ENCODE measurements at regions not wholly inside any gene's neighbourhood (a gene's known extent, or its start where the extent isn't known, plus 50 kb on each side); places are given as distances from the start of the nearest gene placed in this dataset.
"Not testable (repeated sequence)": the region's sequence is repeated elsewhere in the genome, so short reads cannot be mapped to it uniquely, and the experiment has no call there.

DNA sequence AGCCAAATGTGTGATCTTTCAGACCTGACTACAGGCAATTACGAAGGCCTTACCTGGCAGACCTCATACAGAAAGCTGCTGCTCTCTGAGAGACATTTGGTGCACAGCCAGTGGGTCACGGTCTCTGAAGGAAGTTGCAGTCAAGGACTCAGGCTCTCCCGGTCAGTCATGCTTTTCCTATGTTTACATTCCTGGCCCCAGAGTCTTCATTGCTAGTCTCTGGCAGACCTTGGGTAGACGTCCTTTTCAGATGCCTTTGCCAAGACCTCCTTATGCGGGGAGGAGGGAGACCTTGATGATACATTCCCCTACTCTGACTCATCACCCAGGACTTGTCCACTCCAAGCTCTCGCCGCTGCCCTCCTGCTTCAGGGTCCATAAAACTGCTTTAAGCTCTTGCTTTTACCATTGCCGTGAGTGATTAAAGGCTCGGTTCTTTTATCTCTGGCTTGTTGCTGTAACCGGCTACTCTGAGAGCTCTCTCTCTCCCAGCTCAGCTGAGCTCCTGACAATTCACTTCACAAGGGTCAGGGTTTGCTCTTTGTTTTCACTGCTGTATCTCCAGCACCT lies 62.0 kb upstream of the SLC35F5 start:
- no peaks in the 10 kb centered on the region for H3K9me3 Mint-ChIP-seq
- CTCF ChIA-PET = no interaction called here

GRCh38 chr2:113813396-113813795 lies 57.0 kb upstream of the SLC35F5 start:
- H3K4me3 Mint-ChIP-seq; POLR2A ChIA-PET; CTCF ChIA-PET; H3K27me3 Mint-ChIP-seq; H3K27ac Mint-ChIP-seq; DNase-seq; H3K4me1 Mint-ChIP-seq; H3K9me3 Mint-ChIP-seq; H3K36me3 Mint-ChIP-seq (ENCODE audit: low read depth): not testable (repeated sequence)

More for the DNA sequence above, 62.0 kb upstream of the SLC35F5 start:
- DNase-seq = no peak
- Mint-ChIP-seq H3K27ac (no peak overlapping the region), H3K4me3 (no peak overlapping the region), H3K4me1 (no peaks in the 10 kb centered on the region), H3K27me3 (no peaks in the 10 kb centered on the region), H3K36me3 (ENCODE audit: low read depth) (no peaks in the 10 kb centered on the region)
- POLR2A ChIA-PET = no interaction called here

GRCh38 chr2:113812204-113812603 lies 55.8 kb upstream of the SLC35F5 start:
- no peak overlapping the region for H3K27ac Mint-ChIP-seq
- H3K9me3 Mint-ChIP-seq = no peaks in the 10 kb centered on the region
- no peak for DNase-seq
- H3K27me3 Mint-ChIP-seq = peaks cover 2% of the 10 kb centered on the region
- H3K36me3 Mint-ChIP-seq (ENCODE audit: low read depth) = no peaks in the 10 kb centered on the region
- H3K4me3 Mint-ChIP-seq = no peak overlapping the region
- no peaks in the 10 kb centered on the region for H3K4me1 Mint-ChIP-seq
- POLR2A ChIA-PET = no interaction called here
- CTCF ChIA-PET = no interaction called here

GRCh38 chr2:113809076-113809736 lies 52.8 kb upstream of the SLC35F5 start:
- peaks cover 2% of the 10 kb centered on the region for H3K27me3 Mint-ChIP-seq
- ChIA-PET CTCF (interaction anchor here (1.1 kb wide), 1 partner anchor 170 kb away, joined by 3 read pairs; no protein-coding TSS in a partner anchor), POLR2A (no interaction called here)
- no peak for DNase-seq
- H3K4me3 Mint-ChIP-seq = no peak overlapping the region
- no peaks in the 10 kb centered on the region for H3K9me3 Mint-ChIP-seq
- H3K4me1 Mint-ChIP-seq = no peaks in the 10 kb centered on the region
- H3K36me3 Mint-ChIP-seq (ENCODE audit: low read depth) = no peaks in the 10 kb centered on the region
- no peak overlapping the region for H3K27ac Mint-ChIP-seq

DNA sequence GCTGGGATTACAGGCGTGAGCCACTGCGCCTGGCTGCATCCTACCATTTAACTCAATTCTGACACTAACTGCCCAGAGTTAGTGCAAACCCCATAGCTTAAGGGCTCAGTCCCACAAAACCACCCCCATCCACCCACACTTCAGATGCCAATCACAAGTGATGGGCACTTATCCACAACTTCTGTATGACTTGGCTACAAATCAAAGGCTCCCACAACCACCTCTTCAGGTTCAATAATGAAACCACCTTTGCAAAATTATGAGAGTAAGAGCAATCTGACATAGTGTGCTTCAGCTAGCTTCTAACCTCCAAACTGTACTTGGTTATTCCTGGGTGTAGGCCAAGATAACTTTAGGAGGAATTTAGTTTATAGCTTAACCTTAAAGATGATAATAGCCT lies 51.3 kb upstream of the SLC35F5 start:
- H3K27me3 Mint-ChIP-seq = peaks cover 3% of the 10 kb centered on the region
- ChIA-PET POLR2A (no interaction called here), CTCF (no interaction called here)

GRCh38 chr2:113806217-113806913 lies 49.9 kb upstream of the SLC35F5 start:
- ChIA-PET POLR2A (no interaction called here), CTCF (interaction anchor here (1.5 kb wide), 1 partner anchor 10 kb away, joined by 3 read pairs; no protein-coding TSS in a partner anchor)
- peaks cover 3% of the 10 kb centered on the region for H3K27me3 Mint-ChIP-seq
- no peaks in the 10 kb centered on the region for H3K36me3 Mint-ChIP-seq (ENCODE audit: low read depth)
- no peaks in the 10 kb centered on the region for H3K4me1 Mint-ChIP-seq
- no peaks in the 10 kb centered on the region for H3K9me3 Mint-ChIP-seq
- H3K27ac Mint-ChIP-seq = no peak overlapping the region
- H3K4me3 Mint-ChIP-seq = no peak overlapping the region
- DNase-seq = no peak

More for the DNA sequence above, 51.3 kb upstream of the SLC35F5 start:
- no peaks in the 10 kb centered on the region for H3K36me3 Mint-ChIP-seq (ENCODE audit: low read depth)
- H3K4me1 Mint-ChIP-seq = no peaks in the 10 kb centered on the region
- DNase-seq = no peak
- H3K9me3 Mint-ChIP-seq = no peaks in the 10 kb centered on the region
- no peak overlapping the region for H3K27ac Mint-ChIP-seq
- H3K4me3 Mint-ChIP-seq = no peak overlapping the region
